Vagina (tissue), 2 donors: ENCODE measurements at regions not wholly inside any gene's neighbourhood (a gene's known extent, or its start where the extent isn't known, plus 50 kb on each side); places are given as distances from the start of the nearest gene placed in this dataset.
A peak's percentile ranks its signal among the peaks of the same experiment; 100 is the strongest.

Experiments
- DNase-seq, 2 donors: peaks; one replicate each; pipeline ENCODE4 v3.0.0-alpha.2; 2017; ENCODE audit errors: extremely low spot score in 2 of 2
- H3K27ac ChIP-seq: fragments of 200-600 bp; sonication (generic); one replicate; pipeline ENCODE4 v1.5.1; 2019
- H3K27me3 ChIP-seq: fragments of 200-600 bp; sonication (generic); one replicate; pipeline ENCODE4 v1.5.1; 2019
- H3K36me3 ChIP-seq, 2 donors: fragments of 200-600 bp; sonication (generic); one replicate each; pipeline ENCODE4 v1.5.1; 2017 to 2019
- H3K4me1 ChIP-seq: fragments of 200-600 bp; sonication (generic); one replicate; pipeline ENCODE4 v1.5.1; 2019
- H3K4me3 ChIP-seq, 2 donors: fragments of 200-600 bp; sonication (generic); 1 replicate in 1 of 2; 2 replicates in 1 of 2; pipeline ENCODE4 v1.5.1; 2016 to 2019
- H3K9me3 ChIP-seq: fragments of 200-600 bp; sonication (generic); one replicate; pipeline ENCODE4 v1.5.1; 2019
- POLR2A ChIP-seq, 2 donors: fragments of 450-650 bp; IDR thresholded peaks; one replicate each; pipeline ENCODE4 v1.6.1; 2017; ENCODE audit warnings: antibody characterized with exemption in 2 of 2, mild to moderate bottlenecking in 2 of 2, moderate library complexity in 2 of 2
- POLR2AphosphoS5 ChIP-seq, 2 donors: sonication (generic); formaldehyde crosslinking; IDR thresholded peaks; one replicate each; pipeline ENCODE4 v1.9.0; 2017; ENCODE audit warnings: antibody characterized with exemption in 2 of 2, mild to moderate bottlenecking in 2 of 2, low read depth in 1 of 2; ENCODE audit not compliant: insufficient read depth in 1 of 2
- intact Hi-C: fragments of 100-400 bp; cut with DNase I; formaldehyde crosslinking; loops from one replicate; pipeline ENCODE4 v1.15.1; 2023
- TF ChIP-seq, protein P1 (sequence below), 3 experiments: fragments of 450-650 bp in 2 of 3; fragments of 200-600 bp in 1 of 3; sonication (generic) in 1 of 3; IDR thresholded peaks; one replicate each; pipeline ENCODE4 v1.5.1; 2017 to 2019; ENCODE audit warnings: antibody characterized with exemption in 3 of 3, mild to moderate bottlenecking in 2 of 3, moderate library complexity in 2 of 3

DNA sequence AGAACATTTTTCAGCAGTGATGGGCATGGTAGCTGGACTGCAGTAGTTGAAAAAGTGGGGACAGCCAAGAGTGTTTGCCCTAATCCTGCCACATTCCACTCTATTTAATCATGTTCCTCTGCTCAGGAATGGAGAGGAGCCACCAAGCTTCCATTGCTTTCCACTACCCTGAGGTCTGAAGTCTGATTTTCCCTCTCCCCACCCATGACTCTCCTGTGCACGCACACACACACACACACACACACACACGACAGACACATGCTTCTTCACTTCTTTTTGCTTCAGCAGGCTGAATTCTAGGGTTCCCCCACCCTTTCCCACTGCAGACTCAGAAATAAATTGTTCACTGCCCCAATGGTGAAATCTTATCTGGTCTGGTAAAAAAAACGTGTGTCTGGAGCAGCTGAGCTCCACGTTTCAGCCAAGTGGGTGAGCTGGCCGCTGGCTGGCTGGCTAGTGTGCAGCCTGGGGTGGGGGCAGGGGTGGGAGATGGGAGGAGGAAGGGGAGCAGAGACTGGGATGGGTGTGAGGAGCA, 142.7 kb upstream of the NALF2 start:
- Histone ChIP-seq H3K36me3 (no peaks in the 10 kb centered on the region), H3K9me3 (no peaks in the 10 kb centered on the region), H3K4me1 (peaks cover 9% of the 10 kb centered on the region), H3K4me3 (no peak overlapping the region), H3K27me3 (no peaks in the 10 kb centered on the region), H3K27ac (peak overlapping the region; percentile 38)
- peak in 1 of 2 donors; percentile 77 for DNase-seq
- TF ChIP-seq POLR2A (IDR thresholded peaks at IDR 0.05) (no peak), POLR2AphosphoS5 (IDR thresholded peaks at IDR 0.05; ENCODE audit: insufficient read depth in 1 of 2, low read depth in 1 of 2) (no peak)
- TF ChIP-seq, protein P1, sequence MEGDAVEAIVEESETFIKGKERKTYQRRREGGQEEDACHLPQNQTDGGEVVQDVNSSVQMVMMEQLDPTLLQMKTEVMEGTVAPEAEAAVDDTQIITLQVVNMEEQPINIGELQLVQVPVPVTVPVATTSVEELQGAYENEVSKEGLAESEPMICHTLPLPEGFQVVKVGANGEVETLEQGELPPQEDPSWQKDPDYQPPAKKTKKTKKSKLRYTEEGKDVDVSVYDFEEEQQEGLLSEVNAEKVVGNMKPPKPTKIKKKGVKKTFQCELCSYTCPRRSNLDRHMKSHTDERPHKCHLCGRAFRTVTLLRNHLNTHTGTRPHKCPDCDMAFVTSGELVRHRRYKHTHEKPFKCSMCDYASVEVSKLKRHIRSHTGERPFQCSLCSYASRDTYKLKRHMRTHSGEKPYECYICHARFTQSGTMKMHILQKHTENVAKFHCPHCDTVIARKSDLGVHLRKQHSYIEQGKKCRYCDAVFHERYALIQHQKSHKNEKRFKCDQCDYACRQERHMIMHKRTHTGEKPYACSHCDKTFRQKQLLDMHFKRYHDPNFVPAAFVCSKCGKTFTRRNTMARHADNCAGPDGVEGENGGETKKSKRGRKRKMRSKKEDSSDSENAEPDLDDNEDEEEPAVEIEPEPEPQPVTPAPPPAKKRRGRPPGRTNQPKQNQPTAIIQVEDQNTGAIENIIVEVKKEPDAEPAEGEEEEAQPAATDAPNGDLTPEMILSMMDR (IDR thresholded peaks at IDR 0.05): no peak
- intact Hi-C loops: no loop called here

DNA sequence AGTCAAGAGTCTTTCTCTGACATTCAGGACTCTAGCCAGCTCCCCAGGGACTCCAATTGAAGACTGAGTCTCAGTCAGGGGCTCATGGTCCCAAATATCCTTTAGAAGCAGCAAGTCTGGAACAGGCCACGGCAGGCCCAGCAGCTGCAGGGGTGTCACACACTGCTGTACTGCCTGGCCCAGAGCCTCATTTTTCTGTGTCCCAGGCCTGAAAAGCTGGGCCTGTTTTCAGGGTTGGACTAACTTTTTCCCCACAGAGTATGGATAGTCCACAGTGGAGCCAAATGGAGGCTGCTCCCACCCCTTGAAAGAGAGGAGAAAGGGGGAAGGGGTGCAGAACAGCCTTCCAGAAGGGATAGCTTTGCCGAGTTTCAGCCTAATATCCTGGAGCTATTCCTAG, 146.8 kb upstream of the NALF2 start:
- peak in 1 of 2 donors; percentile 37 for DNase-seq
- no peaks in the 10 kb centered on the region for H3K4me1 ChIP-seq
- H3K4me3 ChIP-seq: no peak overlapping the region
- intact Hi-C loops: no loop called here
- TF ChIP-seq, protein P1 (IDR thresholded peaks at IDR 0.05): no peak
- TF ChIP-seq POLR2AphosphoS5 (IDR thresholded peaks at IDR 0.05; ENCODE audit: insufficient read depth in 1 of 2, low read depth in 1 of 2): no peak
- no peak for TF ChIP-seq POLR2A (IDR thresholded peaks at IDR 0.05)
- no peaks in the 10 kb centered on the region for H3K27me3 ChIP-seq
- H3K36me3 ChIP-seq: no peaks in the 10 kb centered on the region
- no peak overlapping the region for H3K27ac ChIP-seq
- no peaks in the 10 kb centered on the region for H3K9me3 ChIP-seq

DNA sequence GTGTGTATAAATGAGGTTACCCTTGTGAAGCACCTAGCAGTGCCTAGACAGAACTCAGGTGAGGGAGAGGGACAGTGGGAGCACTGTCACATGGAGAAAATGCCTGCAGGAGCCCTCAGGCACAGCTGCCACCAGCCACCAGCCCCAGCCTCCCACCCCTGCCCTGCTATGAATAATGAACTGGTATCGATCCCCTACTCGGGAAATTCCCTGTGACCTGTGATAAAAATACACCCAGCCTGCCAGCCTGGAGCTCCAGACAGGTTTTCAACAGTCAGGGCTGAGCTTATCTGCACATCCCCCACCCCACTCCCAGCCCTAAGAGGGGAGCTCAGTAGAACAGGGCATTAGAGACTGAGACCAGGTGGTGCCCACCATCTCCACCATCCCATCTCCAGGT, 159.6 kb upstream of the PJA1 start:
- no peaks in the 10 kb centered on the region for H3K9me3 ChIP-seq
- H3K36me3 ChIP-seq: no peaks in the 10 kb centered on the region
- H3K4me1 ChIP-seq: no peaks in the 10 kb centered on the region
- H3K27me3 ChIP-seq: no peaks in the 10 kb centered on the region
- intact Hi-C loops: no loop called here
- TF ChIP-seq POLR2AphosphoS5 (IDR thresholded peaks at IDR 0.05; ENCODE audit: insufficient read depth in 1 of 2, low read depth in 1 of 2) (no peak), POLR2A (IDR thresholded peaks at IDR 0.05) (no peak)
- TF ChIP-seq, protein P1 (IDR thresholded peaks at IDR 0.05): no peak
- H3K27ac ChIP-seq: no peak overlapping the region
- no peak overlapping the region for H3K4me3 ChIP-seq
- DNase-seq: peak in 1 of 2 donors; percentile 94

DNA sequence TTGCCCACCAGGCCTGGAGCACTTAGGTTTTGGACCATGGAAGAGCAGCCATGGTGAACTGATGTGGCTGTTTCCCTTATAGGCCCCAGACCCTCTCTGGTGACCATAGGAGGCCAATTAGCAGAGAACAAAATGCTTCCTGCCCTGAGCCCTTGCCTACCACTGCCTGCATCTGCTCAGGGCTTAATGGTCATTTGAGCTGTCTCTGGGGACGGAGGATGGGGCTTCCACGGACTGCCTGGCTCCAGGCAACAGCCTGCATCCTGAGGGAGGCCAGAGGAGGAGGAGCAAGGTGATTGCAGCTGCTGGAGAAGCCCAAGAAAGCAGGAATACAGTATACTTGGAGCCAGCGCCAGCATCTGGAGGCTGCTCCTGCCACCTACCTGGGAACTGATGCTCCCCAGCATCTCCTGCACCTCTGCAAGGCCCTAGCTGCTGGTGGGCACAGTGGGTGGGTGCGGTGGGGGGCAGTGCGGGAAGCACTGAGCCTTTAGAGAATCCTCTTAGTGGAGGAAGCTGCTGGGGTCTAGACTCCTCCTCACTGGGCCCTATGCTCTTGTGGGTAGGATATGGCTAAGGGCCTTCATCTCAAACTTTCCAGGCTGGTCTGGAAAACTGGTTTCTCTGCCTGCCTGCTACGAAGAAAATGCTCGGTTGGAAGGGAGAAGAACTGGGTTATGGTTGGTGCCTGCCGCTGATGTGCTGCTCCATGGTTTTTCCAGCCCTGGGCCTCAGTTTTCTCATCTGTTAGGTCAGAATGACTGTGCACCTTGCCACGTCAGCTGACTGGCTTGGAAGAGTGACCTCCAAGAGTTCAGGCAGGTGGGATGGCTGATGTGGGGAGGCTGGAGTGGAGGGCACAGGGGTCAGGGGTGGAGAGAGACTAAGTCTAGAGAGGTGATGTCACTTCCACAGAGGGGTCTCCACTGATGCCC, 158.8 kb upstream of the PJA1 start:
- no peak overlapping the region for H3K27ac ChIP-seq
- H3K36me3 ChIP-seq: no peaks in the 10 kb centered on the region
- TF ChIP-seq, protein P1 (IDR thresholded peaks at IDR 0.05): no peak
- TF ChIP-seq POLR2A (IDR thresholded peaks at IDR 0.05) (no peak), POLR2AphosphoS5 (IDR thresholded peaks at IDR 0.05; ENCODE audit: insufficient read depth in 1 of 2, low read depth in 1 of 2) (no peak)
- intact Hi-C loops: no loop called here
- no peaks in the 10 kb centered on the region for H3K9me3 ChIP-seq
- H3K27me3 ChIP-seq: no peaks in the 10 kb centered on the region
- no peak overlapping the region for H3K4me3 ChIP-seq
- DNase-seq: no peak
- no peaks in the 10 kb centered on the region for H3K4me1 ChIP-seq

DNA sequence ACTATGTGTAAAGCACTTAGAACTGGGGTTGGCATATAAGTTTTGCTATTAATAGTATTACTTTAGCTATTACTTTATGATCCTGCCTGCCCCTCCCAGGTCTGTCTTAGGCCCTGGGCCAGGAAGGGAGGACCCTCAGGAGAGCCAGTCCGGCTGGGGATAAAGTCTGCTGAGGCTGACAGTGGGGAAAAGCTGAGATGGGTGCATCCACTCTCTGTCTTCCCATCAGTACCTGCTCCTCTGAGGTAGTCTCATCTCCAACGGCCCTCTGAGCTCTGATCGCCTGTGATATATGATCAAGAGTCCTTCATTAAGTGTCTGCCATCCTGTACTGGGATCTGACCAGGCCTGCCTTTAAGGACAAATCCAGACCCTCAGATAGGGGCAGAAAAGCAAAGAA, 156.5 kb upstream of the PJA1 start:
- H3K9me3 ChIP-seq: no peaks in the 10 kb centered on the region
- H3K4me3 ChIP-seq: no peak overlapping the region
- no peak overlapping the region for H3K27ac ChIP-seq
- no peaks in the 10 kb centered on the region for H3K4me1 ChIP-seq
- no peaks in the 10 kb centered on the region for H3K36me3 ChIP-seq
- DNase-seq: no peak
- H3K27me3 ChIP-seq: no peaks in the 10 kb centered on the region
- TF ChIP-seq POLR2A (IDR thresholded peaks at IDR 0.05) (no peak), POLR2AphosphoS5 (IDR thresholded peaks at IDR 0.05; ENCODE audit: insufficient read depth in 1 of 2, low read depth in 1 of 2) (no peak)
- TF ChIP-seq, protein P1 (IDR thresholded peaks at IDR 0.05): no peak
- intact Hi-C loops: no loop called here
